IMR-90 (cell line): ENCODE measurements at regions not wholly inside any gene's neighbourhood (a gene's known extent, or its start where the extent isn't known, plus 50 kb on each side); places are given as distances from the start of the nearest gene placed in this dataset.

Experiments used
- ATAC-seq: fragments of 200-7000 bp; cut with Tn5 transposase; 2 replicates; pipeline ENCODE4 v1.9.1; 2020; ENCODE audit warnings: low read depth, mild to moderate bottlenecking, moderate library complexity
- BruUV-seq: library from RNA; stranded (reverse); fragments of 400-500 nt; replicated peaks from 2 replicates; lab custom pipeline; 2021; lab: Mats Ljungman, UMichigan
- CTCF ChIA-PET: fragments of 300-600 bp; formaldehyde crosslinking; extraction: SDS; loops from one replicate; lab custom pipeline; 2021; ENCODE audit warnings: antibody characterized with exemption; lab: Yijun Ruan, JAX
- POLR2A ChIA-PET: fragments of 300-600 bp; sonication (Branson Sonifier 250); formaldehyde crosslinking; loops from one replicate; lab custom pipeline; 2022; ENCODE audit warnings: antibody characterized with exemption; ENCODE audit not compliant: unreplicated experiment; lab: Charles Lee
- DNase-seq: peaks from one replicate; pipeline ENCODE4 v3.0.0; 2013
- H2AFZ ChIP-seq: replicated peaks from 2 replicates; pipeline ENCODE3; 2013; ENCODE audit warnings: low read length, mild to moderate bottlenecking; ENCODE audit not compliant: poor library complexity
- H2AK5ac ChIP-seq: 2 replicates; pipeline ENCODE4 v1.6.1; 2013; ENCODE audit warnings: low read depth, low read length, inconsistent platforms
- H2AK9ac ChIP-seq: replicated peaks from 2 replicates; pipeline ENCODE3; 2013; ENCODE audit warnings: mild to moderate bottlenecking, low read depth, low read length, moderate library complexity; ENCODE audit not compliant: poor library complexity
- H2BK120ac ChIP-seq: 2 replicates; pipeline ENCODE4 v1.6.1; 2013; ENCODE audit warnings: low read depth, low read length, inconsistent platforms
- H2BK15ac ChIP-seq: 3 replicates; pipeline ENCODE4 v1.6.1; 2013; ENCODE audit warnings: low read depth, low read length, inconsistent platforms
- H2BK20ac ChIP-seq: 2 replicates; pipeline ENCODE4 v1.6.1; 2013; ENCODE audit warnings: low read depth, mild to moderate bottlenecking, inconsistent platforms, low read length, moderate library complexity
- H2BK5ac ChIP-seq: 2 replicates; pipeline ENCODE4 v1.6.1; 2013; ENCODE audit warnings: mild to moderate bottlenecking, low read depth, low read length, inconsistent platforms; ENCODE audit not compliant: poor library complexity, severe bottlenecking
- H3K14ac ChIP-seq: replicated peaks from 2 replicates; pipeline ENCODE4 v1.6.1; 2013; ENCODE audit warnings: low read depth, low read length, inconsistent platforms
- H3K18ac ChIP-seq: 2 replicates; pipeline ENCODE4 v1.6.1; 2013; ENCODE audit warnings: low read depth, low read length, control low read depth
- H3K23ac ChIP-seq: 2 replicates; pipeline ENCODE4 v1.6.1; 2013; ENCODE audit warnings: low read depth, low read length, inconsistent platforms
- H3K27ac ChIP-seq: 2 replicates; pipeline ENCODE4 v1.5.1; 2013; ENCODE audit warnings: mild to moderate bottlenecking, control low read depth, low read length; ENCODE audit not compliant: insufficient read depth
- H3K27me3 ChIP-seq: 2 replicates; pipeline ENCODE4 v1.6.1; 2013; ENCODE audit warnings: low read length; ENCODE audit not compliant: control insufficient read depth, insufficient read depth
- H3K36me3 ChIP-seq: 2 replicates; pipeline ENCODE4 v1.6.1; 2013; ENCODE audit warnings: low read length, mixed read lengths; ENCODE audit not compliant: control insufficient read depth, insufficient read depth
- H3K4ac ChIP-seq: 2 replicates; pipeline ENCODE4 v1.6.1; 2013; ENCODE audit warnings: low read depth, low read length, inconsistent platforms
- H3K4me1 ChIP-seq: 2 replicates; pipeline ENCODE4 v1.6.1; 2013; ENCODE audit warnings: low read length, mixed read lengths; ENCODE audit not compliant: control insufficient read depth, insufficient read depth
- H3K4me2 ChIP-seq: 2 replicates; pipeline ENCODE4 v1.6.1; 2013; ENCODE audit warnings: low read depth, mild to moderate bottlenecking, control low read depth, low read length, moderate library complexity
- H3K4me3 ChIP-seq: 2 replicates; pipeline ENCODE4 v1.5.1; 2013; ENCODE audit warnings: low read depth, mild to moderate bottlenecking, control low read depth, low read length, moderate library complexity; ENCODE audit not compliant: insufficient read depth
- H3K56ac ChIP-seq: 2 replicates; pipeline ENCODE4 v1.6.1; 2013; ENCODE audit warnings: low read length, inconsistent platforms; ENCODE audit not compliant: insufficient read depth; ENCODE audit errors: extremely low read depth
- H3K79me1 ChIP-seq, 2 experiments: 2 replicates each; pipeline ENCODE4 v1.6.1; 2013; ENCODE audit warnings: low read length in 2 of 2, inconsistent platforms in 1 of 2, low read depth in 1 of 2
- H3K9ac ChIP-seq: 2 replicates; pipeline ENCODE4 v1.6.1; 2013; ENCODE audit warnings: low read depth, low read length, control low read depth
- H3K9me1 ChIP-seq: 2 replicates; pipeline ENCODE4 v1.6.1; 2013; ENCODE audit warnings: low read length, inconsistent platforms; ENCODE audit not compliant: insufficient read depth
- H3K9me3 ChIP-seq: 2 replicates; pipeline ENCODE4 v1.6.1; 2013; ENCODE audit warnings: low read length; ENCODE audit not compliant: control insufficient read depth, insufficient read depth
- H4K20me1 ChIP-seq: 2 replicates; pipeline ENCODE4 v1.6.1; 2013; ENCODE audit warnings: low read length, inconsistent platforms; ENCODE audit not compliant: insufficient read depth
- H4K5ac ChIP-seq: 2 replicates; pipeline ENCODE4 v1.6.1; 2013; ENCODE audit warnings: mild to moderate bottlenecking, low read depth, low read length, control low read depth
- H4K8ac ChIP-seq, 2 experiments: 2 replicates each; pipeline ENCODE4 v1.6.1; 2013; ENCODE audit warnings: low read depth in 2 of 2, low read length in 2 of 2, control low read depth in 1 of 2, inconsistent platforms in 1 of 2
- H4K91ac ChIP-seq: 2 replicates; pipeline ENCODE4 v1.6.1; 2013; ENCODE audit warnings: low read depth, low read length, inconsistent platforms; ENCODE audit not compliant: insufficient read depth
- BHLHE40 ChIP-seq: fragments of 150-350 bp; IDR thresholded peaks from 2 replicates; pipeline ENCODE4 v1.6.1; 2016; ENCODE audit warnings: mild to moderate bottlenecking, low read depth, low read length
- CEBPB ChIP-seq: IDR thresholded peaks from 2 replicates; pipeline ENCODE4 v1.6.1; 2012; ENCODE audit warnings: low read depth, low read length, improper control_type of control experiment
- CHD1 ChIP-seq: IDR thresholded peaks from 2 replicates; pipeline ENCODE4 v1.6.1; 2012; ENCODE audit warnings: low read depth, low read length, improper control_type of control experiment
- FOS ChIP-seq: fragments of 150-350 bp; IDR thresholded peaks from 2 replicates; pipeline ENCODE4 v1.6.1; 2016; ENCODE audit warnings: low read depth, low read length
- MAZ ChIP-seq: IDR thresholded peaks from 2 replicates; pipeline ENCODE4 v1.6.1; 2012; ENCODE audit warnings: low read depth, mild to moderate bottlenecking, low read length, improper control_type of control experiment, moderate library complexity, borderline replicate concordance
- MXI1 ChIP-seq: IDR thresholded peaks from 2 replicates; pipeline ENCODE4 v1.6.1; 2012; ENCODE audit warnings: low read depth, mild to moderate bottlenecking, low read length, moderate library complexity, borderline replicate concordance
- NFE2L2 ChIP-seq: fragments of 150-350 bp; IDR thresholded peaks from 2 replicates; pipeline ENCODE4 v1.6.1; 2016; ENCODE audit warnings: low read depth, mild to moderate bottlenecking, low read length
- POLR2A ChIP-seq: IDR thresholded peaks from 2 replicates; pipeline ENCODE4 v1.6.1; 2012; ENCODE audit warnings: mild to moderate bottlenecking, low read depth, low read length
- RAD21 ChIP-seq: IDR thresholded peaks from 2 replicates; pipeline ENCODE4 v1.6.1; 2012; ENCODE audit warnings: low read length, improper control_type of control experiment
- SMC3 ChIP-seq: fragments of 150-350 bp; IDR thresholded peaks from 2 replicates; pipeline ENCODE4 v1.6.1; 2016; ENCODE audit warnings: low read depth, mild to moderate bottlenecking, antibody characterized with exemption, low read length, moderate library complexity
- WGBS, 2 experiments: methylation state at CpG; one replicate each; pipeline versions ENCODE4 v1.1.5 to v1.1.7; 2013; ENCODE audit warnings: missing lambda C conversion rate in 2 of 2; ENCODE audit not compliant: insufficient read length in 1 of 2; ENCODE audit errors: extremely low coverage in 2 of 2; 5-methylcytosine and 5-hydroxymethylcytosine counted together
- dilution Hi-C: fragments of 300-500 bp; cut with HindIII; formaldehyde crosslinking; loops from one replicate; pipeline ENCODE4 v1.14.3; 2018; ENCODE audit warnings: low sequenced_read_pairs; ENCODE audit not compliant: unreplicated experiment
- in situ Hi-C: fragments of 300-500 bp; cut with MboI; formaldehyde crosslinking; loops from 3 replicates; pipeline ENCODE4 v1.14.3; 2019; ENCODE audit warnings: low sequenced_read_pairs, inconsistent platforms, mixed read lengths
- intact Hi-C: fragments of 100-400 bp; cut with micrococcal nuclease; formaldehyde crosslinking; loops from 2 replicates; pipeline ENCODE4 v1.10.0; 2022
- TF ChIP-seq, protein P1 (sequence below): conservative IDR thresholded peaks from 2 replicates; pipeline ENCODE4 v1.5.1; 2012; ENCODE audit warnings: mild to moderate bottlenecking, low read depth, low read length, improper control_type of control experiment
- TF ChIP-seq, protein P2 (sequence below): fragments of 150-350 bp; IDR thresholded peaks from 2 replicates; pipeline ENCODE4 v1.6.1; 2017; ENCODE audit warnings: mild to moderate bottlenecking, antibody characterized with exemption, low read length, low read depth

- Histone ChIP-seq H3K18ac (no peak overlapping the region), H2BK20ac (no peak overlapping the region), H4K5ac (no peak overlapping the region), H2AK9ac (no peak overlapping the region), H2AFZ (no peak overlapping the region), H3K9ac (no peak overlapping the region), H4K91ac (no peak overlapping the region), H3K4me2 (no peak overlapping the region), H3K4me3 (no peak overlapping the region), H3K56ac (no peak overlapping the region), H3K79me1 (no peaks in the 10 kb centered on the region), H3K4me1 (no peaks in the 10 kb centered on the region), H3K9me1 (no peaks in the 10 kb centered on the region), H2BK15ac (no peak overlapping the region), H2BK120ac (no peak overlapping the region), H2BK5ac (no peak overlapping the region), H3K27ac (no peak overlapping the region), H3K36me3 (no peaks in the 10 kb centered on the region), H3K4ac (no peak overlapping the region), H4K20me1 (no peaks in the 10 kb centered on the region), H3K9me3 (peaks cover 9% of the 10 kb centered on the region), H3K14ac (no peak overlapping the region), H4K8ac (no peak overlapping the region), H3K23ac (no peak overlapping the region), H3K27me3 (peaks cover 2% of the 10 kb centered on the region; the same call in 1 of the 2 replicates), H2AK5ac (no peak overlapping the region)
- 100% methylated on average over 1 of the region's 2 CpGs; no CpG with 5 or more reads in 1 of the 2 experiments for WGBS, 2 experiments
- in situ Hi-C loops = loop anchor here (10.0 kb wide), 2 partner anchors 62 to 158 kb away; partner anchors contain the start of gene JAK2
- ChIA-PET POLR2A (no interaction called here), CTCF (interaction anchor here (0.6 kb wide), 1 partner anchor 263 kb away, joined by 3 read pairs; no protein-coding TSS in a partner anchor)
- DNase-seq (no peak), ATAC-seq (no peak)
- intact Hi-C loops = loop anchor here (10.0 kb wide), 2 partner anchors 128 to 538 kb away; partner anchors contain the start of gene RCL1
- dilution Hi-C loops = no loop called here
- BruUV-seq = no TSS peak
- no peak for TF ChIP-seq RAD21
- TF ChIP-seq CEBPB = no peak
- no peak for TF ChIP-seq FOS
- TF ChIP-seq MAZ = no peak
- no peak for TF ChIP-seq POLR2A
- TF ChIP-seq MXI1 = no peak
- TF ChIP-seq, protein P1, sequence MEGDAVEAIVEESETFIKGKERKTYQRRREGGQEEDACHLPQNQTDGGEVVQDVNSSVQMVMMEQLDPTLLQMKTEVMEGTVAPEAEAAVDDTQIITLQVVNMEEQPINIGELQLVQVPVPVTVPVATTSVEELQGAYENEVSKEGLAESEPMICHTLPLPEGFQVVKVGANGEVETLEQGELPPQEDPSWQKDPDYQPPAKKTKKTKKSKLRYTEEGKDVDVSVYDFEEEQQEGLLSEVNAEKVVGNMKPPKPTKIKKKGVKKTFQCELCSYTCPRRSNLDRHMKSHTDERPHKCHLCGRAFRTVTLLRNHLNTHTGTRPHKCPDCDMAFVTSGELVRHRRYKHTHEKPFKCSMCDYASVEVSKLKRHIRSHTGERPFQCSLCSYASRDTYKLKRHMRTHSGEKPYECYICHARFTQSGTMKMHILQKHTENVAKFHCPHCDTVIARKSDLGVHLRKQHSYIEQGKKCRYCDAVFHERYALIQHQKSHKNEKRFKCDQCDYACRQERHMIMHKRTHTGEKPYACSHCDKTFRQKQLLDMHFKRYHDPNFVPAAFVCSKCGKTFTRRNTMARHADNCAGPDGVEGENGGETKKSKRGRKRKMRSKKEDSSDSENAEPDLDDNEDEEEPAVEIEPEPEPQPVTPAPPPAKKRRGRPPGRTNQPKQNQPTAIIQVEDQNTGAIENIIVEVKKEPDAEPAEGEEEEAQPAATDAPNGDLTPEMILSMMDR = no peak
- TF ChIP-seq CHD1 = no peak
- TF ChIP-seq SMC3 = no peak
- TF ChIP-seq, protein P2, sequence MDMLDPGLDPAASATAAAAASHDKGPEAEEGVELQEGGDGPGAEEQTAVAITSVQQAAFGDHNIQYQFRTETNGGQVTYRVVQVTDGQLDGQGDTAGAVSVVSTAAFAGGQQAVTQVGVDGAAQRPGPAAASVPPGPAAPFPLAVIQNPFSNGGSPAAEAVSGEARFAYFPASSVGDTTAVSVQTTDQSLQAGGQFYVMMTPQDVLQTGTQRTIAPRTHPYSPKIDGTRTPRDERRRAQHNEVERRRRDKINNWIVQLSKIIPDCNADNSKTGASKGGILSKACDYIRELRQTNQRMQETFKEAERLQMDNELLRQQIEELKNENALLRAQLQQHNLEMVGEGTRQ = no peak
- TF ChIP-seq NFE2L2 = no peak
- no peak for TF ChIP-seq BHLHE40
Observed at GRCh38 chr9:4922730-4923129, 62.3 kb upstream of the JAK2 start.
